NCI-H128 (cell line): ENCODE measurements at regions not wholly inside any gene's neighbourhood (a gene's known extent, or its start where the extent isn't known, plus 50 kb on each side); places are given as distances from the start of the nearest gene placed in this dataset.
A peak's percentile ranks its signal among the peaks of the same experiment; 100 is the strongest.
"Not testable (repeated sequence)": the region's sequence is repeated elsewhere in the genome, so short reads cannot be mapped to it uniquely, and the experiment has no call there.

ENCODE experiments used
- DNase-seq: peaks from one replicate; lab custom pipeline; 2025; ENCODE audit not compliant: unreplicated experiment; lab: John Stamatoyannopoulos, UW

DNA sequence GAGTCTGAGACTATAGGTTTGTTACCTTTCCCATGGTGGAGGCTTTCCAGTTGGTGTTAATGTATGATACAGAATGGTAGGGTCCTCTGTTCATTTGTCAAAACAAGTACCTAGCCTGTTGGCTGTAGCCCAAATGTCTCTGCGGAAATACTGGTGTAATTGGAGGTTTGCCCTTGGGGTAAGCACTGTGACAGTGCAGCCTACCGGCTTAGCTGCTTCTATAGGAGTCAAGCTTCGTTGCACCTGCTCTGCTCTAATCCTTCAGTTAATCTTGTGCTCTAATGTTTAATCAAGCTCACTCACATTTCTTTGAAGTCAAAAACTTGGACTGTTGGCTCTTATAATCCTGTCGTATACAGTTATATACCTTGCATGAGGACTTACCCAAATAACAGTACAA, 203.4 kb downstream of the CCNG2 start:
- peak; percentile 7 for DNase-seq

DNA sequence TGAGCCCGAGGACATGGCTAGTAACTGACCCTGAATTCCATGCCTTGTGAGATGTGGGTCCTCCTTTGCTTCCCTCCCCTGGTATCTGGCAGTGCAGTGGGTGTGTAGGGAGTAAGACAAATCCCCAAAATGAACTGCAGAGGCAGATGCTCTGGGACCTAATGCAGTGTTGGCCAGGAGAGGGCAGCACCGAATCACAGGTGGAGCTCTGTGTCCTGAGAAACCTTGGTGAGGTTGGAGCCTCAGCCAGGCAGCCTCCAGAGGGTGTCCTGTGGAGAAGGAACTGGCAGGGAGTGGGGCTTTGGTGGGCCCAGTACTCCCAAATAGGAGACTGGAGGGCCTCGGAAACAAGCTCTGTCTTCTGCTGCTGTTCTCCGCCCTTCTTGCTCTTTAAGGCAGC, 209.9 kb downstream of the CCNG2 start:
- not testable (repeated sequence) for DNase-seq

DNA sequence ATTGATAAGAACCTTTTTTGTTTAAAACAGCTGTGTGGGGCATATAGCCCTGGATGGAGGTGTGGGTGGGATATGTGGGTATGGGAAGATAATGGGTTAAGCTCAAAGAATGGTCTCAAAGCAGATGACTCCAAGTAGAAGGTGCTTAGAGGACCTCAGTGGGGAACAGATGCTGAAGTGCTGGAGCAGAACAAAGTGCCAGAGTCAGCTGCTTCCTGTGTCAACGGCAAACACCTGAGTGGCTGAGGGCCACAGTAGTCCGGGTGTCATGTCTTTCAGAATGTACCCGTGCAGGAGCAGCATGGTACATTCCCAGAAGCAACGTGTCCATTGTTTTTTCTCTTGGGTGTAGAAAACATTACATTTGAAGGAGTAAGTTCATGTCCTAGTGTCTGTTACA, 210.6 kb downstream of the CCNG2 start:
- DNase-seq = no peak

GRCh38 chr4:77372375-77372774, 215.4 kb downstream of the CCNG2 start:
- DNase-seq = no peak

GRCh38 chr4:77375866-77376607, 219.0 kb downstream of the CCNG2 start:
- DNase-seq = no peak

DNA sequence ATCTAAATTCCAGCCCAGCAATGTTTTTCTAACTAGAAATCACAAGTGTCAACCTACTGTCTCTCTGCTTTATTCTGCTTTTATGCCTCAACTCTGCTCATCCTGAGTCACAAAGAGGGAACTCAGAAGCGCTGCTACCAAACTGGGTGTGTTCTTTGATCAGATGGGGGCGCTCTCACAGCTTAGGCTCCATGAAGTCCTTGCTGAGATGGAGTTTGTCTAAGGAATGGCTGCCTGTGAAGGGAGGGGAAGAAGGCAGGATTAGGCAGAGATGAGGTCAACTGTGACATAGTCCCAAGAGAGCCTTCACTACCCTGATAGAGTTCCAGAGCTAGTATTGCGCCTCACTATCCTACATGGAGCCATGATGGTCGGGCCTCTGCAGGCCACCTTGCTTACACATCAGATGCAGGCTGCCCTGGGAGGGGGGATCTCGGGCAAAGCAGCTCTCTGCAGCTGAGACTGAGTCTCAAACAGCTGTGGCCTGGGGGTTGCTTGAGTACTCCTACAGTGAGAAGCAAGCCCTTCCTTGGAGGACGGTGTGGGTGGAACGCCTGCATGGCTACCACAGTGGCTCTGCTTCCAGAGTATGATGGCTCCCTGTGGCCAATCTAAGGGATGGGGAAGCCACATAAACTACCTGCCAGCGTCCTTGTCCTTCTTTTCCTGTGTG, 219.9 kb downstream of the CCNG2 start:
- no peak for DNase-seq

DNA sequence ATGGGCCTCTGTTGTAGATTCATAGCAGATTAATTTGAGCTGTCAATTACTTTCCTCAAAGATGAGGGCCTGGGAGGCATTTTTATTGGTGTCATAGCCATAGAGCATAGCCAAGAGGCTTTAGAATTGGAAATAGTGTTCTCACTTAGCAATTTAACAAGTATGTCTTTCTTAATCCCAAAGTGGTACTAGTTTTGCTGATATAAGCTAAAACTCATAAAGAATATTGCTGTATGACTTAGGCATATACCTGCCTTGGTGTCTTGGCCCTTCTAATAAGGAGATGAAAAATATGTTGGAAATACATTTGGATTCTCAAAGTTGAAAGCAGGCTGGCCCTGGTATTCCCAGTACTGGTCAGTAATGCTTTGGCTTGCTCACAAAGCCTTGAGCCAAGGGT, 221.5 kb upstream of the CXCL13 start:
- DNase-seq = no peak

DNA sequence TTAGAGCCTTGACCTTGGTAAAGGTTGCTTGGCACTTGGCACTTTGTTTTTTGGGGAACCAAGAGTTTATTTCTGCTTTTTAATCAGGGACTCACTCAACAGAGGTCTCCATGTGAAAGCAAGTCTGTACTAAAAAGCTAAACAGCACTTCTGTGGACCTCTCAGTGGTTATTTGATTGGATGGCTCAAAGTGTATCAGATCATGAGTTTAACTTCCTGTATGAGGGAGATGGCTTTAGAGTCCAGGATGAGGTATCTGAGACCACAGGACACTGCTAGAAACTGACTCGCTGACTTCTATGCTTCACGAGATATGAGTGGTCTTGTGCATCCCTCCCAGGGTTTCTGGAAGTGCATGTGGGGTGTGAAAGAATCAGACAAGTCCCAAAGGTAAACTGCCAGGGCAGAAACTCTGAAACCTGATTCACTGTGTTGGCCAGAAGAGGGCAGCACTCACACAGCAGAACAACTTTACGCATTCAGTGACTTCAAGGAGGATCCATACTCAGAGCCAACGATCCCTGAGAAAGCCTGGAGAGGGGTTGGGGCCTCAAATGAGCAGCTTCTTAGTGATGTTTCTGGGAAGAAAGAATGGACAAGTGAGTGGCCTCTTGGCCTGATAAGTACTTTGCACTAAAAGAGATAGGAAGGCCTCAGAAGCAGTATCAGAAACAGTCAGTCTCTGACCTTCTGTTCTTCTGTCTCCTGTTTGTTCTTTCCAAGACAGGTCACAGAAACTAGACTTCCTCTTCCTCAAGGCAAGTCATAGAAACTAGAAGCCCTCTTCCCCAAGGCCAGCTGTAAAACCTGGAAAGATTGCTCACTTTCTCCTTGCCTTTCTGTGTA, 220.3 kb upstream of the CXCL13 start:
- DNase-seq = no peak

GRCh38 chr4:77393996-77394395, 211.6 kb upstream of the CXCL13 start:
- DNase-seq = no peak

DNA sequence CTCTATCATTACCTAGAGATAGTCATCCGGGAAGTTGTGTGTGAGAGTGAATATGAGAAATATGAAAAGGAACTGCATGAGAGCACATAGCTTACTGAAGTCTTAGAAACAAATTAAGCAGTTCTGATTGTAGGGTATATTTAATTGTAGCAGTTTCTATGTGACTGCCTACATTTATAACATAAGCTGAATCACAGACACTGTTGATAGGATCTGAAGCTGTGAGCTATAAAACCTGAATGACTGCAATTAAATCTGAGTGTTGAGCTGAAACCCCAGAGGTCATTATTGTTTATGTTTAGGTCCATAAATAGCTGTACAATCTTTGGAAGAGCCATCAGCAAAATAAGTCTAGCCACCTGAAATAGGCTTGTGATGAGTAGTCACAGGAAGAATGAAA, 210.1 kb upstream of the CXCL13 start:
- DNase-seq = no peak

DNA sequence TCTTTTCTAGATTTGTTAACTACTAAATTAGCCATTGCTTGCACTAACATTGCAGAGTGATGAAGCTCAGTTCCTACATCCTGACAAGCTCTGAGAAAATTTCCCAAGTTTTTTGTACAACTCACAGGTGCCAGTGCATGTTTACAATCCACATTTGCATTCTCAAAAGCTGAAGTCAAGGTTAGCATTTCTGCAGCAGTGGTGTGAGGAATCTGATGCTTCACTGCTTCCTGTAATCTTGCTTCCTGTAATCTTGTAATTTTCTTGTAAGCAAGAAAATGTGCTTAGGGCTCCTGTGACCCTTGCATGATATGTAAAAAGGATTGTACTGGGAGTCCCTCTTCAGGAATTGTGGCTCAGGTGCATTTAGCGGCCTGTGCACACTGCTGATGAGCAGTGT, 207.4 kb upstream of the CXCL13 start:
- no peak for DNase-seq

DNA sequence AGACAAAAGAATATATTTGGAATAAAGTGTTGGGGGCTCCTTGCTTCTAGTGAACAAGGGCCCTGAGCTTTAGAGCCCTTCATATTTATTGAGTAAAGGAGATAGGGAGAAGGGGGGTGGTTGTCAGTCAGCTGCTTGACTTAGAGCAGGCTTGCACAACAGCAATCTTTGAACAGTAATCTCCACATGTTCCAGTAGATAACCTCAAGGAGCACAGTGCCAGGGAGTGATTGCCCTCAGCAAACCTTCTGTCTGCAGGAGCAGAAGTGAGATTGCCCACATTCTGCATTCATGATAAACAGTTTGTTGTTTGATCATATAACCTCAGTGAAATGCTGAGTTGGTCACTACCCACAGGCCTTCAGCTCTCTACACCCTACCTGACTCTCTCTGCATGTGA, 205.8 kb upstream of the CXCL13 start:
- DNase-seq = no peak

GRCh38 chr4:77413766-77414165, 191.9 kb upstream of the CXCL13 start:
- DNase-seq = no peak

DNA sequence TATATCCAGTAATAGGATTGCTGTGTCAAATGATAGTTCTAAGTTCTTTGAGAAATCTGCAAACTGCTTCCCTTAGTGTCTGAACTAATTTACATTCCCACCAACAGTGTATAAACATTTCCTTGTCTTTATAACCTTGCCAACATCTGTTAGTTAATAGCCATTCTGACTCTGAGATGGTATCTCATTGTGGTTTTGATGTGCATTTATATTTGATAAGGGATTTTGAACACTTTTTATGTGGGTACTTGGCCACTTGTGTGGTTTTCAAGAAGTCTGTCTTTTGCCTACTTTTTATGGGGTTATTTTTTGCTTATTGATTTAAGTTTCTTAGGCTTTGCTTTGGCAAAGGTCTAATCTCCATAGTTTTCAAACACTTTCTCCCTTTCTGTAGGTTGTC, 189.9 kb upstream of the CXCL13 start:
- no peak for DNase-seq

- no peak for DNase-seq
These were observed 187.3 kb upstream of the CXCL13 start for GRCh38 chr4:77418333-77418732.

DNA sequence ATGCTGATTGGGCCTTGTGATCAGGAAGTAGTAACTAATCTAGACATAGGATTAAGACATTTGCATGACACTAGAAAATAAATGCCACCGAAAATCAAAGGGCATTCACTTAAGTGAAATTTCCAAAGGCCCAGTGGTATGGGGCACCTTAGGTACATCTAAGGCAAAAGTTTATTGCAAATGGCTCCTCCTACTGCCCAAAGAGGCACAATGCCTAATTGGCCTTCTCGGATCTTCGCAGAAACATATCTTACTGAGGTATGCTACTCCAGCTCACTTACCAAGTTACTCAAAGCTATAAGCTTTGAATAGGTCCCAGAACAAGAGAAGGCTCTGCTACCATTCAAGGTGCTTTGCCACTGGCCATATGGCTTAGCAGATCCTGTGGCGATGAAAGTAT, 174.8 kb upstream of the CXCL13 start:
- no peak for DNase-seq

GRCh38 chr4:77431546-77431945, 174.1 kb upstream of the CXCL13 start:
- no peak for DNase-seq

- no peak for DNase-seq
These were observed 172.8 kb upstream of the CXCL13 start for GRCh38 chr4:77432717-77433417.

DNA sequence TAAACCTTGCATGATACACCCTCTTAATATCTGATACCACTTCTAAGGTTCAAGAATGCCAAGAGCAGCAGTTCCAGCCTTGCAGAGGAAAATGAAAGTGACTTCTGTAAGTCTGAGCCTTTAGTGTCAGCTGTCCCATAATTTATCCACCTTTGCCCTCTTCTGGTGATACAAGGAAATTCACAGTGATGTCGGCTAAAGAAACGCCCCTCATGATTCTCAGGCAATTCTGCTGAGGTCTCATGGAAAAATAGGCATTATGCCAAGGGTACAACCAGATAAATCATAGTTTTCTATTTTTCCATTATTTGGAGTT, 172.2 kb upstream of the CXCL13 start:
- peak; percentile 17 for DNase-seq

DNA sequence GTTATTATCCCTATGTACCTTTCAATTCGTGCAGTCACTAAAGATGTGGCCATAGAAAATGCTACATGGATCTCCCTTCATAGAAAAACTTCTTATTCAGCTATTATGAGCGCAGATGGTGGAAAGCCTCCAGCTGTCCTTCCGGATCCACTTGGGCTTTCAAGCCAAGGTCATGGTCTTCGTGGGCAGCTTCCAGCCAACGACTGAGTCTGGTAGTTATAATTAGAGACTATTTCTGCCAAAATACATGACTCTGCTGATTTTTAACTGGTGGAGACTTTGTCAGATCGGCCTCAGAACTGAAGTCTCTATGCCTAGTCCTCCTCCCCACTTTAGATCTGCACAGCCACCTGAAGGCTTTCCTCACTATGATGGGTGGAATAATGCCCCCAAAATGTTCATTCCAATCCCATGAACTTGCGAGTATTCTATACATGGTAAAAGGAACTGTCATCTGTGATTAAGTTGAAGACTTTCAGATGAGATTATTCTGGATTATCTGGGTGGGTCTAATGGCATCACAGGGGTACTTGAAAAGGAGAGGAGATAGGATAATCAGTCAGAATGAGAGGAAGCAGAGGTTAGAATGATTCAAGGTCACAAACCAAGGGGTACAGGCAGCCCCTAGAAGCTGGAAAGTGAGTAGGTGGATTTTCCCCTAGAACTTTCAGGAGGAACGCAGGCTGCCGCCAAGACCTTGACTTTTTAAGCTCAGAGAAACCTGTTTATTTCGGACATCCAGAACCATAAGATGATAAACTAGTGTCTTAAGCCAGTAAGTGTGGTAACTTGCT, 171.1 kb upstream of the CXCL13 start:
- DNase-seq = no peak

DNA sequence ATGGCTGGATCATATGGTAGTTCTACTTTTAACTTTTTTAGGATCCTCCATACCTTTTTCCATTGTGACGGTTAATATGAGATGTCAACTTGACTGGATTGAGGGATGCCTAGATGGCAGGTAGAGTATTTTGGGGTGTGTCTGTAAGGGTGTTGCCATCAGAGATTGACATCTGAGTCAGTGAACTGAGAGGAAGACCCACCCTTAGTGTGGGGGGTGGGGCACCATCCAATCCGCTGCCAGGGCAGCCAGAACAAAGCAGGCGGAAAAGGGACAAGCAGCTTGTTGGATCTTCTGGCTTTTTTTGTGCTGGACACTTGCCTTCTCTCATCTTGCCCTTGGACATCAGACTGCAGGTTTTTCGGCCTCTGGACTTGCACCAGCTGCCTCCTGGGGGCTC, 168.5 kb upstream of the CXCL13 start:
- DNase-seq = no peak
